ENCODE measurements at regions not wholly inside any gene's neighbourhood (a gene's known extent, or its start where the extent isn't known, plus 50 kb on each side); places are given as distances from the start of the nearest gene placed in this dataset.

DNA sequence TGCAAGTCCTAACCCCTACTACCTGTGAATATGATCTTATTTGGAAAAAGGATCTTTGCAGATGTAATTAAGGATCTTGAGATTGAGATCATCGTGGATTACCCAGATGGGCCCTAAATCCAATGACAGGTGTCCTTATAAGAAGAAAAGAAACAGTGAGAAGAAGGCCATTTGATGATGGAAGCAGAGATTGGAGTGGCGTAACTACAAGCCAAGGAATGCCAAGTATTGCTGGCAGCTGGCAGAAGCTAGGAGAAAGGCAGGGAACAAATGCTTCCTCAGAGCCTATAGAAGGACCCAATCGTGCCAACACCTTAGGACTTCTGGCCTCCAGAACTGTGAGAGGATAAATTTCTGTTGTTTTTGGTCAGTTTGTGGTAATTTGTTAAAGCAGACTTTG, 70.1 kb upstream of the PALM2AKAP2 start:
- Mint-ChIP-seq H3K36me3 (ENCODE audit: low read depth) (no peaks in the 10 kb centered on the region), H3K27me3 (peaks cover 29% of the 10 kb centered on the region), H3K27ac (no peak overlapping the region), H3K4me3 (no peak overlapping the region), H3K4me1 (no peaks in the 10 kb centered on the region)
- no peak for DNase-seq
- H3K9me3 ChIP-seq (ENCODE audit: control insufficient read depth, low read length, poor library complexity, severe bottlenecking), result no peaks in the 10 kb centered on the region
- no peak for ATAC-seq

DNA sequence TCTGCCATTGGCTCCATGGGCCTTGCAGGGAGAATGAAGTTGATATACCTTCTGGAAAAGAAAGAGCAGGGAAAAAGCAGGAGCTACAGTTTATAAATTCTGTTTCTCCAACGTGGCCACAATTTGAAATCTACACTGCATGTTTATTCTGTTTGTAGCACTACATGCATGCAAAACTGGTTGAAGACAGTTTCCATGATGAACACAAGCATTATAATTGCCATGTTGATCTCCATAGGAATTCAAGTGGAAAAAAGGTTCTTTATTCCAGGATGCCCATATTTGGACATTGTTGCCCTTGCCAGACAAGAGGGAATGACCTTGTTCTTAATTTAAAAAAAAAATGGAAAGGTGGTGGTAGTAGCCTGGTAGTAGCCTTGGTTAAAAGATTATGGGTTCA, 69.2 kb upstream of the PALM2AKAP2 start:
- Mint-ChIP-seq H3K4me3 (no peak overlapping the region), H3K27ac (no peak overlapping the region), H3K36me3 (ENCODE audit: low read depth) (no peaks in the 10 kb centered on the region), H3K27me3 (peaks cover 23% of the 10 kb centered on the region), H3K4me1 (no peaks in the 10 kb centered on the region)
- DNase-seq, result no peak
- no peak for ATAC-seq
- H3K9me3 ChIP-seq (ENCODE audit: control insufficient read depth, low read length, poor library complexity, severe bottlenecking), result no peaks in the 10 kb centered on the region

DNA sequence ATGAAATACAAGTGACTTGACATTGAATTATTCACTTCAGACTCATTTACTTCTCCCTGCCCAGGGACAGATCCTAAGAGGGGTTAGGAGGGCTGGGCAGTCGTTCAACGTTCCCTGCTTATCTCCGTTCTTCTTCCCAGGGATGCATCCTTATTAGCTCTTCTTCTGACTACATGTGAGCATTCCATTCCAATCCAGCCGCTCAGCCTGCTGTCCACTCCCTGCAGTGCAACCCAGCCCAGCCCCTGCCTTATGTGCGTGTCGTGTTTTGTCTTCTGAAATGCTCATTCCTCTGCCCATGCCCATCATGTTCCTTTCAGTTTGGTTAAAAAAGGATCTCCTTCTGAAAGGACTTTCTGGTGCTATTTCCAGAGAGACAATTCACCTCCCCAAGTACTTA, 64.7 kb upstream of the PALM2AKAP2 start:
- Mint-ChIP-seq H3K4me1 (no peaks in the 10 kb centered on the region), H3K4me3 (no peak overlapping the region), H3K36me3 (ENCODE audit: low read depth) (no peaks in the 10 kb centered on the region), H3K27ac (no peak overlapping the region), H3K27me3 (no peaks in the 10 kb centered on the region)
- no peaks in the 10 kb centered on the region for H3K9me3 ChIP-seq (ENCODE audit: control insufficient read depth, low read length, poor library complexity, severe bottlenecking)
- DNase-seq (no peak), ATAC-seq (no peak)

DNA sequence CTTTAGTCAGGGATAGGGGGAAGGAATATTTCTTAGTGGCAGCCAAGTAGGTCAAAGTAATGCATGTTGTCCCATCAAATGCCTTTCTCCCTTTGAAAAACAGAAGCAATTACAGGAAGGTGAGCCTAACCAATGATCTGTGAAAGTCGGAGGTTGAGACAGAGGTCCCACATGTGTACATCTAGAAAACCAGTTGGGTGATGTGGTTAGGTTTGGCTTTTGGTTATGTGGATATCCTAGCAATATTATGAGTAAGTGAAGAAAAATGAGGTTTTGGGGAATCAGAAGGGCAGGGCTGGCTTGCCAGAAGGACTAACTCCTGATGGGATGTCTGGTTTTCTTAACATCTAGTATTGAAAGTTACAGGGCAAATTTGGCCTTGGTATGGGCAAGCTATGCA, 63.4 kb upstream of the PALM2AKAP2 start:
- no peaks in the 10 kb centered on the region for H3K27me3 Mint-ChIP-seq
- no peaks in the 10 kb centered on the region for H3K36me3 Mint-ChIP-seq (ENCODE audit: low read depth)
- H3K4me3 Mint-ChIP-seq, result no peak overlapping the region
- no peak for ATAC-seq
- H3K4me1 Mint-ChIP-seq, result no peaks in the 10 kb centered on the region
- no peak for DNase-seq
- no peak overlapping the region for H3K27ac Mint-ChIP-seq
- H3K9me3 ChIP-seq (ENCODE audit: control insufficient read depth, low read length, poor library complexity, severe bottlenecking), result no peaks in the 10 kb centered on the region

DNA sequence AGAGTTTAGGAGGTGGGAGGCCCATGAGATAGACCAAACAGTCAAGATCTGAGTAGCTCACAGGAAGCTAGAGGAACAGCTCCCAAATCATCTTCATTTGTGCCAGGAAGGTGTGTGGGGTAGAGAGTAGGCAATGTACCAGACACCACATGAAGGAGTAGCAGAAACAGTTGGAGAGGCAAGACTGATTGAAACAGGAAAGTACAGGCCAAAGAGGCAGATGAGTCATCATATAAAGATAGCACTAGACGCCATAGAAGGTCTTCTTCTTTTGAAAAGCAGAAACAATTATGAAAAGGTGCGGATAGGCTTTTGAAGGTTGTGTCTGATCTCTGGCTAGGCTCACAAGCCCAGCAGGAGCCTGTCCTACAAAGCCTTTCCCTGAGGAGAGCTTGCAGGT, 62.7 kb upstream of the PALM2AKAP2 start:
- ATAC-seq, result no peak
- no peaks in the 10 kb centered on the region for H3K27me3 Mint-ChIP-seq
- no peaks in the 10 kb centered on the region for H3K9me3 ChIP-seq (ENCODE audit: control insufficient read depth, low read length, poor library complexity, severe bottlenecking)
- no peaks in the 10 kb centered on the region for H3K36me3 Mint-ChIP-seq (ENCODE audit: low read depth)
- no peaks in the 10 kb centered on the region for H3K4me1 Mint-ChIP-seq
- no peak overlapping the region for H3K27ac Mint-ChIP-seq
- no peak overlapping the region for H3K4me3 Mint-ChIP-seq
- no peak for DNase-seq

DNA sequence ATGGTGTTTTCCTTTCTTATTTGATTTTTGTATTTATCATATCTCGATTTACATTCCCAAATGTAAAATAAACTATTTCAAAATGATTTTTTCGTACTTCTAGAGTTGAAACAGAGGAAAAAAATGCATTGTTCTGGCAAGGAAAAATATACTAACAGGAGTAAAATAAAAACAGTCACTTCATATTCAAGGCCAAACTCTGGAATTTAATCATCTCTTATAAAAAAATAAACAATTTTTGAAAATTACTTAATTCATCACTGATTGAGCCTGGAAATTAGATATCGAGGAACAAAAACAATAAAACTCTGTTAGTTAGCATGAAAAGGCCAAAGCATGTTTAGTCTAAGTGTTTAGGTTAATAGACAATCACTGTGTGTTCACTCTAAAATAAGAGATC, 61.1 kb upstream of the PALM2AKAP2 start:
- Mint-ChIP-seq H3K4me1 (no peaks in the 10 kb centered on the region), H3K4me3 (no peak overlapping the region), H3K27ac (no peak overlapping the region), H3K36me3 (ENCODE audit: low read depth) (no peaks in the 10 kb centered on the region), H3K27me3 (peaks cover 5% of the 10 kb centered on the region)
- ATAC-seq, result no peak
- DNase-seq, result no peak
- no peaks in the 10 kb centered on the region for H3K9me3 ChIP-seq (ENCODE audit: control insufficient read depth, low read length, poor library complexity, severe bottlenecking)

DNA sequence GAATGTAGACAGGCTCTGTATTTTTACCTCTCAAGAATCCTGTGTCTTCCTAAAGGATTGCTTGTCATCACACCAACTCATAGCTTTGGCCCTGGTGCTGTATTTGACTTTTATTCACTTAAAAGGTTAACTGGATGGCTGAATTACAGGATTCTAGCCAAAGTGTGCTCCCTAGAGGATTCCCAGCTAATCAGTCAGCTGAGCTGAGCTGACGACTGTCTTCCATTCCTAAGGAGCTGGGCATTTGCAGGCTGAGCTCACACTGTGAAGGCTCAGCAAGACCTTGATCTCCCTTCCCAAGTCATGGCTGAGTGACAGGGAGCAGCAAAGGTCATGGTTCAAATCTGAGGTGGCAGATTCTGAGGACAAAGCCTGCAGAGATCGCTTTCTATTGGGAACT, 59.0 kb upstream of the PALM2AKAP2 start:
- peaks cover 5% of the 10 kb centered on the region for H3K27me3 Mint-ChIP-seq
- DNase-seq (no peak), ATAC-seq (no peak)
- H3K4me1 Mint-ChIP-seq, result no peaks in the 10 kb centered on the region
- H3K4me3 Mint-ChIP-seq, result no peak overlapping the region
- H3K9me3 ChIP-seq (ENCODE audit: control insufficient read depth, low read length, poor library complexity, severe bottlenecking), result no peaks in the 10 kb centered on the region
- no peak overlapping the region for H3K27ac Mint-ChIP-seq
- H3K36me3 Mint-ChIP-seq (ENCODE audit: low read depth), result no peaks in the 10 kb centered on the region

DNA sequence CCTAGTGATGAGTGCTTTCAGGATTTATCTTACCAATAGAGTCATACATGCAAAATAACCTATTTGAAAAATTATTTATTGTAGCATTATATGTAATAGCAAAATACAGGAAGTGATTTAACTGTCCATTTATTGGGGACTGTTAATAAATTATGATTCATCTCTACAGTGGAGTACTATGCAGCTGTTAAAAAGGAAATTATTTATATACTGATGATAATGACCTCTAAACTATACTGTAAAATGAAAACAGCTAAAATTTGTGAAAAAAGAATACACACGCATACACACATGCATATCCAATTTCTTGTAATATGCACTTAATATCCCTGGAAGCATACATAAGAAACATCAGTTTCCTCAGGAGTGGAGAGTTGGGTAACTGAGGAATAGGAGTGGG, 58.0 kb upstream of the PALM2AKAP2 start:
- Mint-ChIP-seq H3K27ac (no peak overlapping the region), H3K4me1 (no peaks in the 10 kb centered on the region), H3K27me3 (peaks cover 5% of the 10 kb centered on the region), H3K4me3 (no peak overlapping the region), H3K36me3 (ENCODE audit: low read depth) (no peaks in the 10 kb centered on the region)
- no peaks in the 10 kb centered on the region for H3K9me3 ChIP-seq (ENCODE audit: control insufficient read depth, low read length, poor library complexity, severe bottlenecking)
- ATAC-seq, result no peak
- DNase-seq, result no peak

DNA sequence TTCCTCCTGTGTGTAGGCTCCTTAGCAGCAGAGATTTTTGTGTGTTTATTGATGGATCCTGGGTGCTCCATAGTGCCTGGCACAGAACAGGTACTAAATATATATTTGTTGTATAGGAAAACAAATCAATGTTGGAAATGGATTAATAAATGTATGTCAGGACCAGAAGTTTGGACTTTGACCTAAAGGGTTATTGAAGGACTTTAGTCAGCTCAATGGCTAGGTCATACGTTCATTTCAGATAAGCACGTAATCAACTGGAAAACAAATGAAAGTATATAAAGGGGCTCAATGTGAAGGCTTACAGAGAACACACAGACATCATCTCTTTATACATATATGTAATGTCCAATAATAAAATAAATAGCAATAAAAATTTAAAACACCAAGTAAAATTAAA, 56.2 kb upstream of the PALM2AKAP2 start:
- no peaks in the 10 kb centered on the region for H3K36me3 Mint-ChIP-seq (ENCODE audit: low read depth)
- H3K4me3 Mint-ChIP-seq, result no peak overlapping the region
- peaks cover 5% of the 10 kb centered on the region for H3K27me3 Mint-ChIP-seq
- H3K27ac Mint-ChIP-seq, result no peak overlapping the region
- H3K9me3 ChIP-seq (ENCODE audit: control insufficient read depth, low read length, poor library complexity, severe bottlenecking), result no peaks in the 10 kb centered on the region
- no peak for DNase-seq
- no peaks in the 10 kb centered on the region for H3K4me1 Mint-ChIP-seq
- ATAC-seq, result no peak

DNA sequence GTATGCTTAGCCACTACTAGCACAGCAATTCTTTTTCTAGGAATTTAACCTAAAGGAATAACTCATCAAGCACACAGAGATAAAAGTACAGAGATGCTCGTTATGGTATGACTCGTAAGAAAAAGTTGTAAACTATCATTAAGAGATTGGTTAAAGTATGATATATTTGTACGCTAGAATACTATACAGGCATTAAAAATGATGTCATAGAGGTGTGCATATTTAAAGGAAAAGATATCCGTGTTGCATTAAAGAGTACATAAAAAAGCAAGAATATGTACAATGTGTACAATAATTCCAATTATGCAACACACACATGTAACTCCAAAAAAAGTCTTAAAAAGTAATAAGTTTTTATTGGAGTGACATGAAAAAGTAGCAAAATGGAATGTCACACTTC, 54.5 kb upstream of the PALM2AKAP2 start:
- no peaks in the 10 kb centered on the region for H3K9me3 ChIP-seq (ENCODE audit: control insufficient read depth, low read length, poor library complexity, severe bottlenecking)
- no peaks in the 10 kb centered on the region for H3K4me1 Mint-ChIP-seq
- peaks cover 5% of the 10 kb centered on the region for H3K27me3 Mint-ChIP-seq
- no peak overlapping the region for H3K4me3 Mint-ChIP-seq
- ATAC-seq, result no peak
- no peaks in the 10 kb centered on the region for H3K36me3 Mint-ChIP-seq (ENCODE audit: low read depth)
- no peak for DNase-seq
- no peak overlapping the region for H3K27ac Mint-ChIP-seq

DNA sequence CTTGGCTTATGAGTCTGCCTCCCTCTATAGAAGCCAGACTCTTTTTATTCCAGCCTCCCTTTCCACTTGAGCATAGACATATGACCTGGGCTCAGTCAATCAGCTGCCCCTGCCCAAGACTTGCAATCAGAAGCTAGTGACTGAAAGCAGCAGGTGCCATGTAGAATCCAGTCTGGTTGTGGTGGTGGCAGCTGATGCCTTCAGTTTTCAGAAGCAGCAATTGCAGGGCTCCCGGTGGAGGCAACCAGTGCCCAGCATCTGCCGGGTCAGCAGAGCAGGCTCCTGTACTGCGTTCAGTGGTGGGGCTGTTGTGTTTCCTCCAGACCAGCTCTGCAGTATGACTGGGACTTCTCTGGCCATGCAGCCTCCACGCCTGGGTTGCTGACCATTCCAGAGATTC, 53.9 kb upstream of the PALM2AKAP2 start:
- H3K27me3 Mint-ChIP-seq, result peaks cover 5% of the 10 kb centered on the region
- no peak for DNase-seq
- H3K27ac Mint-ChIP-seq, result no peak overlapping the region
- H3K4me1 Mint-ChIP-seq, result no peaks in the 10 kb centered on the region
- H3K36me3 Mint-ChIP-seq (ENCODE audit: low read depth), result no peaks in the 10 kb centered on the region
- no peak for ATAC-seq
- H3K4me3 Mint-ChIP-seq, result no peak overlapping the region
- no peaks in the 10 kb centered on the region for H3K9me3 ChIP-seq (ENCODE audit: control insufficient read depth, low read length, poor library complexity, severe bottlenecking)

DNA sequence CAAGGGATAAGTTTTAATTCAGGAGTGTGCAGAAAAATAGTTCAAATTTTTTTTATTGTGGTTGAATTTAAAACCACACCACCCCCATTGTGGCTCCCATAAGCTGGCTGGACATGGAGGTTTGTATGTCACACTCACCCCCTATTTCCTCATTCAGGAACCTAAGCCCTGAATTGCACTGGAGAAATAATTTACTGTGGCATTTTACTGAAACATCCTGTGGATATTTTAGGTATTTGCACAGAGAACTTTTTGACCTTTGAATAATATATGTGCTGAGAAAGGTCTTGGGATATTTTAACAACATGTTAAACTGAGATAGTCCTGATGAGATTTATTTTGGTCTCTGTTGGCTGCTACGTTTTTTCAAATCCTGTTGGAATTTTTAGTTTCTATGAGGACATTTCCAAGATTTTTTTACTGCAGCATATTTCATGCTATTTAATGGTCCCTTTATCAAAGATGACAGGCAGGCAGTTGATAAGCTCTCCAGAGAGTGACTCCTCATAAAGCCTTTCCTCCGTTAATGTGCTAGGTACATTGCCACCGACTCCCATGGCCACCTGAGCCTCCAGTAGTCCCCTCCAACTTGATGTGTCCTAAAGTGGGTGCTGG, 51.2 kb upstream of the PALM2AKAP2 start:
- no peaks in the 10 kb centered on the region for H3K9me3 ChIP-seq (ENCODE audit: control insufficient read depth, low read length, poor library complexity, severe bottlenecking)
- H3K27me3 Mint-ChIP-seq, result no peaks in the 10 kb centered on the region
- no peak overlapping the region for H3K4me3 Mint-ChIP-seq
- no peaks in the 10 kb centered on the region for H3K4me1 Mint-ChIP-seq
- ATAC-seq (no peak), DNase-seq (no peak)
- H3K27ac Mint-ChIP-seq, result no peak overlapping the region
- H3K36me3 Mint-ChIP-seq (ENCODE audit: low read depth), result no peaks in the 10 kb centered on the region

DNA sequence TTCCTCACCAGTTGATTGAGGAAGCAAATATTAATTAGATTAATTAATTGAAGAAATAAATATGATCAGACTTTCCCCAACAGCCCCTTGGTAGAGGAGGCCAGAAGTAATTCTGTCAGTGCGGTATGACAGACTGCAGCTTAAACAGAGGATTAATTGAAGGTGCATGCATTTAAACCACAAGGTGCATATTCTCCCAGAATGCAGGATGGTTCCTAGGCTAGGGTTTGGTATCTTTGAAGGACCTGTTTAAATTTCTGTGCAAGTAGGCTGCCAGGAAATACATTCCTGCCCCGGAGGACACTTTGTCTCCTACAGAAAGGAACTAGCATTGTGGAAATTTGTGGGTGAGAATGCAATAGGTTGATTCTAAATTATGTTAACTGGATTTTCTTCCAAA, 50.5 kb upstream of the PALM2AKAP2 start:
- no peaks in the 10 kb centered on the region for H3K4me1 Mint-ChIP-seq

More for the DNA sequence above, 50.5 kb upstream of the PALM2AKAP2 start:
- Mint-ChIP-seq H3K27ac (no peak overlapping the region), H3K27me3 (no peaks in the 10 kb centered on the region), H3K4me3 (no peak overlapping the region), H3K36me3 (ENCODE audit: low read depth) (no peaks in the 10 kb centered on the region)
- no peaks in the 10 kb centered on the region for H3K9me3 ChIP-seq (ENCODE audit: control insufficient read depth, low read length, poor library complexity, severe bottlenecking)
- ATAC-seq, result no peak
- DNase-seq, result no peak

Data from T-helper 17 cell (primary cell).